Skeletal muscle cell (primary cell): ENCODE measurements at regions not wholly inside any gene's neighbourhood (a gene's known extent, or its start where the extent isn't known, plus 50 kb on each side); places are given as distances from the start of the nearest gene placed in this dataset.

ENCODE experiments used
- DNase-seq: peaks from one replicate; pipeline ENCODE4 v3.0.0-alpha.2; 2010; ENCODE audit warnings: low read depth
- H3K4me3 ChIP-seq: 2 replicates; pipeline ENCODE4 v1.5.1; 2011; ENCODE audit warnings: low read depth, mild to moderate bottlenecking, control low read depth, low read length, moderate library complexity

- H3K4me3 ChIP-seq = no peak overlapping the region
- DNase-seq = no peak
Measured at GRCh38 chr4:8526363-8526855, 53.8 kb upstream of the GPR78 start.

GRCh38 chr4:8528713-8529112 is 51.5 kb upstream of the GPR78 start:
- H3K4me3 ChIP-seq = no peak overlapping the region
- DNase-seq = peak; percentile 28
